ENCODE measurements at regions not wholly inside any gene's neighbourhood (a gene's known extent, or its start where the extent isn't known, plus 50 kb on each side); places are given as distances from the start of the nearest gene placed in this dataset.
"Not testable (repeated sequence)": the region's sequence is repeated elsewhere in the genome, so short reads cannot be mapped to it uniquely, and the experiment has no call there.

GRCh38 chr2:111252436-111252835 lies 131.7 kb downstream of the BCL2L11 start:
- no peak for DNase-seq

DNA sequence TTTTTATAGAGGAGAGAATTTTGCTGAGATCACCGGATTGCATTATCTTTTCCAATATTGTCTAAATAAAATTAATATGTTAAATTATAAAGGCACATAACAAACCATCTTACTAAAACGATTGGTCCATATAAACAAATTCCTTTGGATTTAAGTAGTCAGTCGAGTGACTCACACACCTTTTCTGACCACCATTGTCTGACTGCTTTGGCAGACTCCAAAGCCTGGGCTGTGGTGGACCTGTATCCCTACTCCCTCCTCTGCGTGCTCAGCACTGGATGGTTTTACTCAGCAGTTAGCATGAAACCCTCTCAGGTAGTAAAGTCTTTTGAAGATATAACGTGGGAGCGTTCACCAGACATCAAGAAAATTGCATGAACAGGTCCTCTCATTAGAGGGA lies 134.2 kb downstream of the BCL2L11 start:
- not testable (repeated sequence) for DNase-seq

DNA sequence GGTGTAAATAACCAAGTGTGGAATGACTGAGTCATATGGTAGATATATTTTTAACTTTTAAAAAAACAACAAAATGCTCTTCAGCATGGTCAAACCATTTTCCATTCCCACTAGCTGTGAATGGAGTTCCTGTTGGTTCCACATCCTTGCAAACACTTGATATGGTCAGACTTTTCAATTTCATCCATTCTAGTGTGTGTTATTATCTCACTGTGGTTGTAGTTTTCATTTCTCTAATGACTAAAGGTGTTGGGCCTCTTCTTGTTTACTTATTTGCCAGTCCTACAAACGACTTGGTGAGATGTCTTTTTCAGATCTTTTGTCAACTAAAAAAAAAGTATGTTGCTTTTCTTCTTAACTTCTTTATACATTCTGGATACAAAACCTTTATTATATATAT lies 135.9 kb downstream of the BCL2L11 start:
- DNase-seq = not testable (repeated sequence)

DNA sequence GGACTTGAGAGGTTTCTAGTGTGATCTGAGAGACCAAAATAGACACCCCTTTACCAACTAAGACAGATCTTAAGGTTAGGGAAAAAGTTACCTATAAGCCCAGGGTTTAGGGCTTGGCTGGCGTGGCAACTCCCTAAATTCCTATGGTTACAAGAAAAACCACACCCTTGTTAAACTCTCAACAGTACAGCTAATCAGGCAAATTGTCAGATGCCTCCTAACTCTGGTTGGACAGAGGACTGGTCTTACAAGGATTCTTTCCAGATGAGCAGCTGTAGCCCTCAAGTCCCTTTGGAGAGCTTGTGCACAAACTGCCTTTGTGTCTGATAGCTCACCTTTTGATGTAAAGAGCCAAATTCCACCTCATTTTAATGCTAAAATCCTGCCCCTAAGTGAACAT lies 136.9 kb downstream of the BCL2L11 start:
- DNase-seq = not testable (repeated sequence)

DNA sequence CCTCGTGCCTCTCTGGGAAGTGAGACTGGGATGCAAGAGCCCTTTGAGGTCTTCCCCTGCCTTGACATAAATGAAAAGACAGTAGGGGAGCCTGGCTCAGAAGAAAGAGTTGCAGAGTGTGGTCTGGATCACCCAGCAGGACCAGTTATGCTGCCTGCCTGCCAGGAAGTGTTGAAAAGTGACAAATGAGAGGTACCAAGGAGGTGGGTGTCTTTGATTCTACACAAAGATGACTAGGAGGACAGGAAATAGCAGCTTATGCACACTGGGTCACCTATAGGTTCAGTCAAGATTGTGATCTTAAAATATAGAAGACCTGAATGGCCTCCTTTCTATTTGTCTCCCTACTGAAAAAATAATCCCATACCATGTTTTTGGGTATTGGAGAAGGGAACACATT lies 137.6 kb downstream of the BCL2L11 start:
- not testable (repeated sequence) for DNase-seq

DNA sequence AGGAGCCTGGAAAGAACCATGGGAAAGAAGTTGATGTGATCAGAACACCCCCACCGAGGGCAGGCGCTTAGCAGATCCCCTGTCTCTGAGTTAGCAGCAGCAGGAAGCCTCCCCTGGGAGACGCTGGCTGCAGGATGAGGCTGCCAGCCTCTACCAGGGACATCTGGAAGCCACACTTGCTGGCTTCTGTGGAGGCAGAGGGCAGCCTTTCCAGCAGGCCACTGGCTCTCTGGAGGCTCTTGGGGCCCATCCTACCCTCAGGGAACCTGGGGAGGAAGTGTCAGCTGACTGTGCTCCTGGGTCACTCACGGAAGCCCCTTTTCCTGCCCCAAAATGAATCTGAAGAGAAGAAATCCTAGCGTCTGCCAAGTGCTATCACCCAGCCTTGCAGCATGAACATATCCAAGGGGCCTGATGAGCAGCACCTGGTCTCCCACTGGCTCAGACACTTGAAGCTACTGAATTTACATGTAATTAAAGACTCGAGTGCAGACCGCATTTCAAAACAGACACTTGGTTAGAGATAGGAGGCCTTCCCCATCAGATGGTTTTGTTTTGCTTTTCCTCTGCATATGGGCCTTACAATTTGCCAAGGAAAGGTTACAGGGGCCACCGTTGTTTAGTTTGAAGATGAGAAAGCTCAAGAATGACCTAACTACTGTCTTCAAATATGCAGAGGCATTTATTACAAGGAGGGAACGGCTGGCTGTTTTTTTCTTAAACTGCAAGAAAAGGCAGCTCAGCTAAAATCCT lies 142.1 kb downstream of the BCL2L11 start:
- not testable (repeated sequence) for DNase-seq

DNA sequence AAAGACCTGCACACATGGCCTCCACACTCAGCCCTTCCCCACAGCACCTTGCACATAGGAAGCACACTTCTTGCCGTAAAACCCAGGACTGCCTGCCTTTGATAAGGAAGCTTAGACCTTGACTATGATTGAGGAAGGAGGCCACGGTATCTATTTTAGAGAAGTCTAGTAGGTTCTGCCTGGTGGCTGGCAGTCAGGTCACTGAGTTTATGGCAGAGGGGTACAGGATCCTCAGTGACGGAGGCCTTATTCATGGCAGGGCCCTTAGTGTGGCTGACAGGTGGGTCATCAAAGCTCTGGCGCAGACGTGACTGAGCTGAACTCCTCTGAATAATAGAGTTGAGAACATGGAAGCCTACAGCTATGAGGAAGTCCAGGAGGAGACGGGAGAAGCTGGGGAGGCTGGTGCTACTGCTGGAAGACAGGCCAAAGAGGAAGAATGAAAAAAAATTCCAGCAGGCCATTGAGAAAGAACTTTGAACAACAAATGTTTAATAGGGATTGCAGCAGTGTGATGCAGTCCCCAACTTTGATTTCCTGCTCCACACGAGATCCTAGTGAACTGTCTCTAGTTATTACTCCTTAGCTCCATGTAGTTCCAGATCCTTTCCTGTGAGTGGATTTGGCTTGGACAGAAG lies 142.8 kb downstream of the BCL2L11 start:
- not testable (repeated sequence) for DNase-seq

GRCh38 chr2:111264956-111265355 lies 144.2 kb downstream of the BCL2L11 start:
- DNase-seq = not testable (repeated sequence)

DNA sequence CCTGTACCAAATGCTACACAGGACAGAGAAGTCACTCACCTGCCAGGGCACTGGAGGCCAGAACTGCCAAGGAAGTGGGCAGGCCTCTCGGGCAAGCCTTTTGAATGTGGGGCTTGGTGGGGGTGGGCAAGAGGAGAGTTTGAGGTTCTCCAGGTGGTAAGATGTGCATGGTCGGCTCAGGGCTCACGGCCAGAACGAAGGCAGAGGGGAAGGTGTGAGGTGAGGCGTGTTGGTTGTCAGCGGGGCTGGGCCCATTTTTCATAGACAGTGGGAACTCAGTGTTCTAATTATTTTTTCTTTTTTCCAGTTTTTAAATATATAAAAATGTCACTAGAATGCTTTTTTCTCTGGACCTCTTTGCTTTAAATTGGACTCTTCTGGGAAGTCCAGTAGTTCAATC lies 145.8 kb downstream of the BCL2L11 start:
- DNase-seq = not testable (repeated sequence)

GRCh38 chr2:111267038-111267437 lies 146.3 kb downstream of the BCL2L11 start:
- DNase-seq = not testable (repeated sequence)

GRCh38 chr2:111269761-111270323 lies 149.1 kb downstream of the BCL2L11 start:
- not testable (repeated sequence) for DNase-seq

GRCh38 chr2:111270569-111270968 lies 149.9 kb downstream of the BCL2L11 start:
- not testable (repeated sequence) for DNase-seq

- DNase-seq = not testable (repeated sequence)
Measured at GRCh38 chr2:111271647-111272304, 151.1 kb downstream of the BCL2L11 start.

GRCh38 chr2:111273007-111273406 lies 152.3 kb downstream of the BCL2L11 start:
- not testable (repeated sequence) for DNase-seq

DNA sequence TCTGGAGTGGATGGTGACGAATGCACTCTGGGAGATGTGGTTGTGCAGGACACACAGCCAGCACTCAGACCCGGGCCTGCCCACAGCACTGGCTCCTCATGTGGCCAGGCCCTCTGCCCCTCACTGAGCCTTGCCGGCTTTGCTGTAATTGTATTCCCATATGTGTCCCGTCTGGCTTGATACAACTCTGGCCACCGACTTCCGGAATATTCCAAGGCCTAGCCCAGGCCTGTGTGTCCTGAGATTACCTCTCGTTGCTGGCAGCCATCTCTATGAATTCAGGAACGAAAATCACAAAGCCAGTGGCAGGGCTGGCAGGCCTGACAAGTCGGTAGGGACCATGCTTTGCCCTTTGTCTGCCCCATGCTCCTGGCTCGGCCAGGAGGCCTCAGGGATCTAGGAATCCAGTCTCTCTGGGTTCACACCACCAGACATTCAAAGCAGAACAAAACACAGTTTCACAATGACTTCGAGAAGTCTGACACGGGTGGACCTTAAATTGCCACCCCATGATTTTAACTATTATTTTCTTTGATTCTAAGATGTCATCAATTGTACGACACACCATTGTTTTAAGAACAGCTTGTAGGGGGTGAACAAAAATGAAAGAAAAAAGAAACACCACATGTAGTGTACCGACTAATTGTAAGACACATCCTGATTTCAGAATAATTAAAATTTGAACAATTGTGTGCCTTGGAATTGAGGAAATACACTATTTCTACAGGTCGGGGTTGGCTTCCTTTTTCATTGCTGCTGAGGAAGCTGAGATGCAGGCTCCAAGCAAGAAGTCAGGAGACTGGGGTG lies 154.5 kb downstream of the BCL2L11 start:
- DNase-seq = not testable (repeated sequence)

DNA sequence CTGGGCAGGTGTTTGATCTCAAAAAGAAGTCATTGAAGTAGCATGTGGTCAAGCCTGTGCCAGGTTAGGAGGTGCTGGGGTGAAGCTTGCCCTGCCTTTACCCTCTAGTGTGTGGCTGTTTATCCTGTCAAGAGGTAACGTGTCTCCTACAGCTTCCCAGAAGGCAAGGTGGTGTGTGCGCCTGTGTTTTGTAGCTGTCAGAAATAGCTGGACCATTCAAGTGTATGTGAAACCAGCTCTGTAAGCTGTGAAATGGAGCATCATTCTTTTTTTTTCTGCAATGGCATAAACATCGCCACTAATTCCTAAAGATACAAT lies 155.1 kb downstream of the BCL2L11 start:
- DNase-seq = not testable (repeated sequence)

DNA sequence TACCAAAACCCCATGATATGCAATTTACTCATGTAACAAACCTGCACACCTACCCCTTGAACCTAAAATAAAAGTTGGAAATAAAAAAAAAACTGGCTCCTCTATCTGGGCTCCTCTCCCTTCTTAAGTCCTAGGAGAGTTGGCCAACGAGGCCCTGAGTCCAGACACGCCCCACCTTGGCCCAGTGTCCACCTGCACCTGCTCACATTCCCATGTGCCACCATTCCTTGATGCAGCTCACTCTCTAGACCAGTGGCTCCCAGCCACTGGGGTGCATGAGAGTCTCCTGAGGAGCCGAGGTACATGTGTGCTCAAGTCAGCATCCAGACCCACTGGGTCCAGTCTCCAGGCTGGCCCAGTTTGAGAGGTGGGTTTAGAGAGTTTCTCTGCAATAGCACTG lies 157.4 kb downstream of the BCL2L11 start:
- not testable (repeated sequence) for DNase-seq

- DNase-seq = not testable (repeated sequence)
Measured at GRCh38 chr2:111280709-111281286, 160.1 kb downstream of the BCL2L11 start.

- DNase-seq = not testable (repeated sequence)
Measured at GRCh38 chr2:111282162-111282561, 161.4 kb downstream of the BCL2L11 start.

GRCh38 chr2:111287646-111288568 lies 167.2 kb downstream of the BCL2L11 start:
- not testable (repeated sequence) for DNase-seq

GRCh38 chr2:111290370-111290769 lies 169.7 kb downstream of the BCL2L11 start:
- DNase-seq = not testable (repeated sequence)
